ENCODE measurements at regions not wholly inside any gene's neighbourhood (a gene's known extent, or its start where the extent isn't known, plus 50 kb on each side); places are given as distances from the start of the nearest gene placed in this dataset.

DNA sequence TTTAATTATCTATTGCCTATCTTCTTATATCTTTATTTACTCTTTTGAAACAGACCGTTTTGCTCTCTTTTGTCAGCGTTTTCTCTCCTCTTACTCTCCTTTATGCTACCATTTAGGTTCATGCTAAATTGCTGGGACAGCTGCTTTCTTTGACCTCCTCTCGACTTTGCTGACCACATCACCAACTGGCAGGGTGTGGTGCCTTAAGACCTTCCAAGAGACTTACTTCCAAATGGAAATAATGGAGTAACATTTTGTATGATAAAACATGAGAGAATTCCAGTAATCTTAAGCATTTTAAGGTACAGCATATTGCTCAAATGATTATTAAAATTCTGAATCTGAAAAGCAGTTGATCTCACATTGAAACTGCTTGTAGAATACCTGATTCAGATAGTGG, 71.5 kb upstream of the MEF2C start:
- DNase-seq (ENCODE audit: low read depth in 2 of 3, low spot score in 2 of 3), result no peak

DNA sequence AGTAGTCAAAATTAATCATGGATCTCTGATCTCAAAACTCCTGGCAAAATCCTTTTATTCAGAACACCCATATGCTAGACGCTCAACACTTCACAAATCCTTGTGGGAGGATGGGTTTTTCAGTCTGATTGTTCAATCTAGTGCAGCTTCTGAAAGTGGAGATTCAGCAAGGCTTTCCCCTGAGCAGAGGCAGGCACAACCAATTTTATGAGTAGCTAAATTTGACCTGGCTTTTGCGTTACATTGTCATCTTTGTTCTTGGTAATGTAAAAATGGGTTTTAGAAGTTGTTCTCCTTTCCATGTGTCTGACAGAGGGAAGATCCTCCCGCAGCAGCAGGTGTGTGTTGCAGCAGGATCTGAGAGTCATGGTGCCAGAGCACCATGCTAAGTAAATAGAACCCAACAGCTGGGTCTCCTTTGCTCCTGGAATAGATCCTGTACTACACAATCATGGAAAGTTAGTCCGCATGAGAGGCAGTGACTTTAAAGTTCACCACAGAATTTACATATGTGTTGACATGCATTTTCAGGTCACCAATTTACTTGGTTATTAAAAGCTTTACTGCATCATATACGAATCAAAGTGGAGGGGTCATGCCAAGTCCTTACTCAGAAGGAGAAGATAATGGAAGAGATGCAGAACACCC, 70.1 kb upstream of the MEF2C start:
- no peak for DNase-seq (ENCODE audit: low read depth in 2 of 3, low spot score in 2 of 3)

DNA sequence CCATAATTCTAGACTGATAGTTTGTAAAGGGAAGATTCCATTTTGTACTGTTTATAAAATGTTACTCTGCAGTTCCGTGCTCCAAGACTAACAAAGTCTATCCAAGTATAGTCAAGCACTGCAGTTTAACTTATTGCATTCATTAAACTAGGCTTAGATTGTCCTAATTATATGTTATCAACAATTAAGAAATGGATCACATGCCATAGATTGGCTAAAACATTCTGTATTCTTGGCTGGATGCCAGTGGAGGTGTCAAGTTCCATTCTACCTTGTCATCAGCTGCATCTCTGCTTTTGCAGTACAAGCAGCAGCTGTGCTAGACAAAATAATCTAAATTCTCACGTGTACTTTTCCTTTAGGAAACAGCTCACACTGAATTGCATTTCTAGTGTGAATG, 69.4 kb upstream of the MEF2C start:
- DNase-seq (ENCODE audit: low read depth in 2 of 3, low spot score in 2 of 3), result no peak

DNA sequence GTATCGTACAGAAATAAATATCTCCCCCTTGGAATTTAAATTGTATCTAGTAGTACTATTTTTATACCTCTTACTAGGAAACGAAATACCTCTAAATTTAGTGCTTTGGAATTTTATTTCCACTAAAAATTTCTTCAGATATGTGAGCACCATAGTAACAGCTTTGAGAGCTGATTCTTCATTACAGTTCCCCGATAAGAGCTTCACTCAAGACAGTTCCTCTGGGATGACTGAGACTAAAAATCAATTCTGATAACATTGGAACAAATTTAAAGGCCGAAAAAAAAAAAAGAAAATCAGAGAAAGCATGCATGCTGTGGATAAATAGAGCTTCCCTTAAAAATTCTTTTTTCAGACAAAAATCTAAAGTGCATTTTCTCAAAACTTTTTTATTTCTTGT, 68.5 kb upstream of the MEF2C start:
- no peak for DNase-seq (ENCODE audit: low read depth in 2 of 3, low spot score in 2 of 3)

DNA sequence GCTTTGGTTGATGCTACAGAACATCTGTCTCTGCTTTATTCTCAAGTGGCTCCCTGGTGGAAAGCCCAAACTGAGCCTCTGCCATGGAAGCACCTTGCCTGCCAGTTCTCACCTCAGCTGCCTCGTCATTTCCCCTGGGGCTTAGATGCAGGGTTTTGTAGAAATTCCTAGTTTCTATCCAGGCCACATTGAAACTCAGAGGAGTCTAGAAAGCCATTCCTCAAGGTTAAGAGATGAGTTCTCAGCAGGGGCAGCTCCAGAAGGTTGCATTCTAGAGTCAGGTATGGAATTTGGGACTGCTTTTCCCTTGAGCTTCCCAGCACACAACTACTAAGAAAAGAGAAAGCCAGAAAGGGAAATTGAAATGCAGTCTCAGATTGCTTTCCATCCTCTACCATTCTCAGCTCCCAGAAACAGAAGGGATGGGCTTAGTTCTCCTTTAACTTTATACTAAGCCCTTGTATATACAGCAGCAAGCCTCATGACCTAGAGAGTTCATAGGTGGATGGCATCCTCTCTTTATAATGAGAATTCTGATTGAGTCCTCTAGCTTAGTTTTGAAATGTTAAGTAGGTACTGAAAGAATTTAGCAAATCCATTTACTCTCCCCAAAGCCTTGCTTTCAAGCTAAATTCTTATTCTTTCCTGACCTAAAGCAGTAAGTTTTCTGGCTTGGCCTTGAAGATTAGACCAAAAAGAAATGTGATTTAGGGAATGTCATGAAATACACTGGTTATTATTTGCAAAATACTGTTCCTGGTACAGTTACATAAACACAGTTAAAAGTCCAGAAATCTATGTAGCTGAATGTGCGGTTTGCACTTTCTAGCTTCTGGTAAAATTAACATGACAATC, 66.0 kb upstream of the MEF2C start:
- DNase-seq (ENCODE audit: low read depth in 2 of 3, low spot score in 2 of 3), result no peak

DNA sequence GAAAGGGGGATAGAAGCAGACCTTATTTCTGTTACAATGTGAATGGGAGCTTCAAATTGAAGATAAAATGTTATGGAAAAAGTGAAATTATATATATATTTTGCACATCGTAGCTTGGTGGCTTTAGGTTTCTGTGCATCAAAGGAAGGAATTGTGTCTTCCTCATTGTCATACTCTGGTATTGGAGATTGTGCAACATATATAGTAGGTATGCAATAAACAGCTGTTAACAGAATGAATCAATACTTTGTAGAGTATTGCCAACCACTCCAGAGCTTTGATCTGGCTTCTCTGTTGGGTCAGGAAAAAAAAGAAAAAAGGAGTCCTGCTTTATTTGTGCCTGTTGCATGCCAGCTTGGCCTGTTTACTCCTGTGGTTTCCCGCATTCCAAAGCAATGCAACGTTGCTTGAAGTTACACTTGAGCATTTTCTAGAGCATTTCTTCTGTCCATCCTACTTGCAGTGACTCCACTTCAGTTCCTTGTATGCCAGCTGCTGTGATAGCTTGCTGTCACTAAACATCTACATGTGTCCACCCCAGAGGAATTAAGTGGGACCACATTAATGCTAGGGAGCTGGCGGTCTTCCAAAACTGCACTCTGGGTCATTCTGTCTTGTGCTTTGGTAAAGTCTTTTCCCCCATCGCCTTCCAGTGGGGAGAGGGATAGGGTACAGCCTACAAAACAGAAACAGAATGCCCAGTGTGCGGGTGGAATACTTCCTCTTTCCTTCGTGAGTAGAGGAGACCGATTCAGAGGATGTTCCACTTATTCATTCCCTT, 62.0 kb upstream of the MEF2C start:
- no peak for DNase-seq (ENCODE audit: low read depth in 2 of 3, low spot score in 2 of 3)

DNA sequence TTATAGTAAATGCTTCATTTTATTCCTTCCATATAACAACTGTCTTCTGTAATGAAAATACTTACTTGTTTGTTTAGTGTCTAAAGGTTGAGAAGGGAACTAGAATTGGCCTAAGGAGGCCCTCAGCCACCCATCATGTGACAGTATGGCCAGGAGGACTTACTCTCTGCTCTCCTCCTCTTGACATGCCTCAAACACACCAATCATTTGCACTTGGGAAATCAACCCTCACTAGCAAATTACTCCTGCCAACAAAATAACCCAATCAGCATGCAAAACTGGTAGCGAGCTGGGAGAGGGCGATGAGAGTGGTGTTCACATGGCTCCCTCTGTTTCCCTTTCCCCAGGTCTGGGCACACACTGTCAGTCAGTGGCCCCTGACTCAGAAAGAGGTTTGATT, 58.6 kb upstream of the MEF2C start:
- DNase-seq (ENCODE audit: low read depth in 2 of 3, low spot score in 2 of 3), result no peak

DNA sequence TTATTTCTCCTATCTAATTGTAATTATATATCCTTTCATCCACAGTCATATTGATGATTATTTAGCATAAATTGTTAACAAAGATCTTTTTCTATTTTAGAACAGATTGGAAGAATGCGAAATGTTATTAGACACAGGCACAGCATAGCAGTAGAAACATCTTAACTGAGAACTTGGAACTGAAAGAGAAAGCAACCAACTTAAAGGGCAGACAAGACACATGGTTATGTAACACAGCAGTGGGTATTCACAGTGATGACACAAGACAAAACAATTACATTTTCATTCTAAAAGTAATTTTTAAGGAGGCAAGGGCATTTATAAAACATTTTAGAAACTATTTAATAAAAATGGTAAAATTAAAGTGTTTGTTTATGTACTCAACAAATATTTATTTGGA, 57.7 kb upstream of the MEF2C start:
- DNase-seq (ENCODE audit: low read depth in 2 of 3, low spot score in 2 of 3), result no peak

DNA sequence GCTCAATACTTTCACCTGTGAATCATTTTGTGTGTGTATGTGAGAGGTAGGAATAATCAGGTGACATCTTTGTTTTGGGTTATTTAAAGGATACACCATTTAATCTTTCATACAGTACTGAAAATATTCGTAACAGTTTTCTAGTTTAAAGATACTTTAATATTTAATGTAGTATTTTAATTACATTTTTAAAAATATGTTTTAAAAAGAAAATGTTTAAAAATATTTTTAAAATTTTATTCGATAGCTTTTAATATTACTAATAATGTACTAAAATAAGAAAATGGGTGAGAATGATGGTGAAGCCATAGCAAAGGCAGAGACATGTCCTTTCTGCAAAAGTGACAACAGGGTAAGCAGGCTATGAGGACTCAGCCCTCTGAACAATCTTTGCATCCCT, 56.3 kb upstream of the MEF2C start:
- no peak for DNase-seq (ENCODE audit: low read depth in 2 of 3, low spot score in 2 of 3)

DNA sequence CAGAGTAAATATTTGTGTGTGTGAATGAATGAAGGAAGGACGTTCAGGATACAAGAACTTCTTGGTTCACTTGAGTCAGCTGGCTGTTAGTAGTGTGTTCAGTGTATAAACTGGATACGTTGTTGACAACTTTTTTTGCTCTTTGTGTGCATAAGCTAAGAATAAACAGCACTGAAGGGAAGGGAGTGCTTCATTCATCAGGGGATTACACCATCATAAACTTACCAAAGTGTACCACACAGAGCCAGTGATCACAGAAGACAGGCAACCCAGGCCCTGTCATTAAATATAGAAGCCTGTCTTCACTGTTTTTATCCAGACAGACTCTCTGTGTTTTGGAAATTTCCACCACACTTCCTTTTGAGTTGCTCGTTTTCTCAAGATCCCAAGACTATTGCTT, 55.5 kb upstream of the MEF2C start:
- no peak for DNase-seq (ENCODE audit: low read depth in 2 of 3, low spot score in 2 of 3)

DNA sequence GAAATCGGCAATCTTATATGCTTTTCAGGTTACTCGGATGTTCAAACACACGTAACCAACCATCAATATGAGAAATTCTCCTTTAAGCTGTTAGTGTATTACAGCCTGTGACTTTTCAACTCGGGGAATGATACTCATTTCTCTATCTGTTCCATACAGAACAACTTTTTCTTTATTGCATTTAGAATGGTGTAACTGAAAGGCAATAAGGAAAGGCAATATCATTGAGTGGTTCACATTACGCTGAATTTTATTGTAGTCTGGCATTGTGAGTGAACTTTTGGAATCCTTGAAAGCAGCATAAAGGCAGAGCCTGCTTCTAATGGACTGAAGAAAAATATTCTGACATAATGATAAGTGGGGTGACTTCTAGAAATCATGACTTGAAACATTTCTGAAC, 54.4 kb upstream of the MEF2C start:
- DNase-seq (ENCODE audit: low read depth in 2 of 3, low spot score in 2 of 3), result no peak

DNA sequence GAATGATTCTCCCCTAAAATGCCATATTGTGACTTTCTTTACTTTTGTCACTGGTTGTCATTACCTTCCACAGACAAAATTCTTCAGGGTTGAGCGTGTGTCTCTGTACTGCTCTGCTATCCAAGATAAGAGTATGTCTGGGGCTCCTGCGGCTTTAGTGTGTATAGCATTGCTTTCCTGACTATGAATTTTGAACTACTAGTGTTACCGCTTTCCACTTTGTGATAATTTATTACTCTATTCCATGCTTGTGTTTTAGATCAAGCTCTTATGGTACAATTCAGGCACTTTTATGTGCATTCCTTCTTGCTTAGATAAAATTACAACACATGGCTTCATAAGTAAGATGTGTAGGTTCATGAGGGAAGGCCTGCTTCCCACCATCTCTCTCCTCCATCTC, 51.5 kb upstream of the MEF2C start:
- no peak for DNase-seq (ENCODE audit: low read depth in 2 of 3, low spot score in 2 of 3)

All from activated CD8-positive, alpha-beta memory T cell treated with anti-CD3 and anti-CD28 coated beads for 48 hours (primary cell).